SK-N-SH (cell line): ENCODE measurements at regions not wholly inside any gene's neighbourhood (a gene's known extent, or its start where the extent isn't known, plus 50 kb on each side); places are given as distances from the start of the nearest gene placed in this dataset.

Experiments
- CTCF ChIA-PET: fragments of 300-600, 350-600 bp; formaldehyde crosslinking; extraction: SDS; loops from one replicate; lab custom pipeline; 2021; lab: Yijun Ruan, JAX
- POLR2A ChIA-PET: fragments of 350-600 bp; sonication (Branson Sonifier 250); formaldehyde crosslinking; extraction: SDS; loops from one replicate; lab custom pipeline; 2020; ENCODE audit warnings: antibody characterized with exemption, inconsistent platforms; lab: Yijun Ruan, JAX
- DNase-seq: peaks from one replicate; pipeline ENCODE4 v3.0.0; 2012
- H2AFZ ChIP-seq: fragments of 200-600 bp; sonication (generic); 2 replicates; pipeline ENCODE4 v1.8.1; 2016; ENCODE audit warnings: antibody characterized with exemption, mild to moderate bottlenecking, low read depth
- H3F3A ChIP-seq: fragments of 200-600 bp; sonication (generic); replicated peaks from 2 replicates; pipeline ENCODE3; 2016; ENCODE audit warnings: antibody characterized with exemption, mild to moderate bottlenecking; ENCODE audit not compliant: insufficient read depth
- H3K27ac ChIP-seq, 2 experiments: fragments of 200-500 bp in 1 of 2; fragments of 200-600 bp in 1 of 2; sonication (Bioruptor generic) in 1 of 2; sonication (generic), shearing (Covaris generic) in 1 of 2; 2 replicates each; pipeline versions ENCODE4 v1.5.1 to v1.6.1; 2014 to 2016; ENCODE audit warnings: low read depth in 2 of 2, inconsistent platforms in 1 of 2, low read length in 1 of 2, mild to moderate bottlenecking in 1 of 2, mixed read lengths in 1 of 2
- H3K27me3 ChIP-seq: fragments of 200-600 bp; sonication (generic), shearing (Covaris generic); 2 replicates; pipeline ENCODE4 v1.6.1; 2016; ENCODE audit warnings: mixed run types; ENCODE audit not compliant: insufficient read depth
- H3K36me3 ChIP-seq, 2 experiments: fragments of 200-500 bp in 1 of 2; fragments of 200-600 bp in 1 of 2; sonication (Bioruptor generic) in 1 of 2; sonication (generic) in 1 of 2; replicated peaks in 1 of 2; 2 replicates each; pipeline versions ENCODE3 to v1.5.1; 2014 to 2016; ENCODE audit warnings: low read length in 1 of 2, mild to moderate bottlenecking in 1 of 2; ENCODE audit not compliant: insufficient read depth in 2 of 2, control insufficient read depth in 1 of 2
- H3K4me1 ChIP-seq, 2 experiments: fragments of 200-500 bp in 1 of 2; fragments of 200-600 bp in 1 of 2; sonication (Bioruptor generic) in 1 of 2; sonication (generic), shearing (Covaris generic) in 1 of 2; 2 replicates each; pipeline versions ENCODE4 v1.5.1 to v1.6.1; 2014 to 2016; ENCODE audit warnings: low read depth in 1 of 2, low read length in 1 of 2, mixed run types in 1 of 2; ENCODE audit not compliant: insufficient read depth in 2 of 2, control insufficient read depth in 1 of 2
- H3K4me2 ChIP-seq: fragments of 200-600 bp; sonication (generic), shearing (Covaris generic); 2 replicates; pipeline ENCODE4 v1.6.1; 2017; ENCODE audit warnings: mixed run types
- H3K4me3 ChIP-seq, 2 experiments: fragments of 200-500 bp in 1 of 2; fragments of 200-600 bp in 1 of 2; sonication (Bioruptor generic) in 1 of 2; sonication (generic), shearing (Covaris generic) in 1 of 2; 2 replicates each; pipeline versions ENCODE4 v1.5.1 to v1.8.1; 2014 to 2016; ENCODE audit warnings: low read depth in 2 of 2, inconsistent platforms in 1 of 2, low read length in 1 of 2, mild to moderate bottlenecking in 1 of 2, mixed read lengths in 1 of 2, moderate library complexity in 1 of 2
- H3K79me2 ChIP-seq: fragments of 200-600 bp; sonication (generic); 2 replicates; pipeline ENCODE4 v1.8.1; 2017; ENCODE audit warnings: mild to moderate bottlenecking; ENCODE audit not compliant: insufficient read depth
- H3K9ac ChIP-seq: fragments of 200-600 bp; sonication (generic); 2 replicates; pipeline ENCODE4 v1.6.1; 2017; ENCODE audit warnings: mixed run types
- H3K9me2 ChIP-seq: fragments of 200-600 bp; sonication (generic); 2 replicates; pipeline ENCODE4 v1.6.1; 2017; ENCODE audit warnings: mixed run types
- H3K9me3 ChIP-seq: fragments of 200-600 bp; sonication (generic); 2 replicates; pipeline ENCODE4 v1.6.1; 2017; ENCODE audit warnings: mixed run types, mild to moderate bottlenecking, moderate library complexity
- H4K20me1 ChIP-seq: fragments of 200-600 bp; sonication (generic); 2 replicates; pipeline ENCODE4 v1.6.1; 2017; ENCODE audit warnings: mild to moderate bottlenecking, mixed run types; ENCODE audit not compliant: insufficient read depth
- ELF1 ChIP-seq: IDR thresholded peaks from 2 replicates; pipeline ENCODE4 v1.4.0; 2012
- EP300 ChIP-seq, 2 experiments: IDR thresholded peaks; 2 replicates each; pipeline versions ENCODE4 v1.4.0 to v1.6.1; 2012; ENCODE audit warnings: borderline replicate concordance in 1 of 2, low read depth in 1 of 2, low read length in 1 of 2
- EZH2phosphoT487 ChIP-seq: fragments of 200-600 bp; sonication (generic); IDR thresholded peaks from 2 replicates; pipeline ENCODE4 v1.6.1; 2017; ENCODE audit warnings: low read depth, mixed run types, mild to moderate bottlenecking, antibody characterized with exemption, moderate library complexity, borderline replicate concordance
- FOSL2 ChIP-seq: IDR thresholded peaks from 2 replicates; pipeline ENCODE4 v1.4.0; 2012; ENCODE audit warnings: low read depth, mild to moderate bottlenecking, moderate library complexity, borderline replicate concordance
- FOXJ3 ChIP-seq: sonication (generic); formaldehyde crosslinking; IDR thresholded peaks from 2 replicates; pipeline ENCODE4 v1.5.1; 2020; ENCODE audit warnings: mild to moderate bottlenecking, missing genetic modification reagents
- FOXM1 ChIP-seq: IDR thresholded peaks from 2 replicates; pipeline ENCODE4 v1.4.0; 2012; ENCODE audit warnings: low read depth, mild to moderate bottlenecking
- GABPA ChIP-seq: IDR thresholded peaks from 2 replicates; pipeline ENCODE4 v1.4.0; 2012; ENCODE audit warnings: low read depth, mild to moderate bottlenecking
- JUND ChIP-seq: IDR thresholded peaks from 2 replicates; pipeline ENCODE4 v1.4.0; 2012
- MEF2A ChIP-seq: IDR thresholded peaks from 2 replicates; pipeline ENCODE4 v1.4.0; 2012; ENCODE audit warnings: low read depth, borderline replicate concordance
- MXI1 ChIP-seq: IDR thresholded peaks from 2 replicates; pipeline ENCODE4 v1.6.1; 2012; ENCODE audit warnings: mild to moderate bottlenecking, low read depth, low read length, improper control_type of control experiment
- NFIC ChIP-seq: IDR thresholded peaks from 2 replicates; pipeline ENCODE4 v1.4.0; 2012; ENCODE audit warnings: borderline replicate concordance
- NRF1 ChIP-seq: IDR thresholded peaks from 2 replicates; pipeline ENCODE4 v1.6.1; 2012; ENCODE audit warnings: low read depth, mild to moderate bottlenecking, low read length
- PBX3 ChIP-seq: IDR thresholded peaks from 2 replicates; pipeline ENCODE4; 2012
- RAD21 ChIP-seq: IDR thresholded peaks from 2 replicates; pipeline ENCODE4 v1.6.1; 2012; ENCODE audit warnings: mild to moderate bottlenecking, low read length
- RCOR1 ChIP-seq: fragments of 150-350 bp; IDR thresholded peaks from 2 replicates; pipeline ENCODE4 v1.6.1; 2017; ENCODE audit warnings: antibody characterized with exemption, low read length
- RFX5 ChIP-seq: IDR thresholded peaks from 2 replicates; pipeline ENCODE4 v1.6.1; 2012; ENCODE audit warnings: mild to moderate bottlenecking, improper control_type of control experiment, low read length
- SMC3 ChIP-seq: IDR thresholded peaks from 2 replicates; pipeline ENCODE4 v1.6.1; 2012; ENCODE audit warnings: low read depth, low read length, improper control_type of control experiment
- TAF1 ChIP-seq: IDR thresholded peaks from 2 replicates; pipeline ENCODE4 v1.6.1; 2012; ENCODE audit warnings: low read depth, mild to moderate bottlenecking, low read length, moderate library complexity, borderline replicate concordance
- TCF12 ChIP-seq: IDR thresholded peaks from 2 replicates; pipeline ENCODE4 v1.4.0; 2012
- USF1 ChIP-seq: IDR thresholded peaks from 2 replicates; pipeline ENCODE4 v1.4.0; 2012; ENCODE audit warnings: low read depth, borderline replicate concordance
- WGBS: methylation state at CpG from one replicate; pipeline ENCODE4 v1.1.6; 2017; ENCODE audit warnings: low lambda C conversion rate; 5-methylcytosine and 5-hydroxymethylcytosine counted together

GRCh38 chr4:130576218-130576617, 1480.3 kb downstream of the C4orf33 start (continued):
- TF ChIP-seq TAF1 (no peak), EZH2phosphoT487 (no peak), JUND (no peak), RAD21 (peak; percentile 9; the same call in 1 of the 2 replicates), NRF1 (no peak), RFX5 (peak; percentile 64; the same call in 1 of the 2 replicates), USF1 (no peak)

GRCh38 chr4:130591091-130591490, 1495.1 kb downstream of the C4orf33 start:
- TF ChIP-seq TCF12 (no peak), RFX5 (no peak), MXI1 (no peak), MEF2A (no peak), NFIC (no peak)
- TF ChIP-seq, all 33 proteins: peak for 0
- POLR2A ChIA-PET, result no interaction called here
- Histone ChIP-seq H2AFZ (no peak overlapping the region), H3K79me2 (no peaks in the 10 kb centered on the region), H3K4me2 (no peak overlapping the region), H3K9ac (no peak overlapping the region), H3K27ac (no peak overlapping the region), H3K9me3 (no peaks in the 10 kb centered on the region), H3F3A (no peaks in the 10 kb centered on the region), H3K36me3 (no peaks in the 10 kb centered on the region), H4K20me1 (no peaks in the 10 kb centered on the region), H3K4me3 (no peak overlapping the region), H3K9me2 (no peaks in the 10 kb centered on the region), H3K4me1 (no peaks in the 10 kb centered on the region), H3K27me3 (no peaks in the 10 kb centered on the region)
- 12% methylated on average over 2 of the region's 2 CpGs for WGBS
- CTCF ChIA-PET, result interaction anchor here (1.1 kb wide), 1 partner anchor 13 kb away, joined by 4 read pairs; no protein-coding TSS in a partner anchor
- DNase-seq, result no peak

GRCh38 chr4:130600706-130601105, 1504.8 kb downstream of the C4orf33 start:
- Histone ChIP-seq H3K27me3 (no peaks in the 10 kb centered on the region), H3K36me3 (no peaks in the 10 kb centered on the region), H3K9me3 (no peaks in the 10 kb centered on the region)
- TF ChIP-seq FOSL2, result no peak
- no peak for TF ChIP-seq TAF1
- TF ChIP-seq EP300 (IDR thresholded peaks at IDR 0.05; ENCODE audit: borderline replicate concordance in 1 of 2, low read depth in 1 of 2, low read length in 1 of 2), result no peak
- no peak for TF ChIP-seq RCOR1
- TF ChIP-seq MXI1, result no peak
- no peak for TF ChIP-seq FOXM1
- TF ChIP-seq NRF1, result no peak
- no peak for TF ChIP-seq NFIC
- no peak for TF ChIP-seq USF1
- TF ChIP-seq JUND, result no peak
- TF ChIP-seq EZH2phosphoT487, result no peak
- TF ChIP-seq ELF1, result no peak
- TF ChIP-seq PBX3, result no peak
- no peak for TF ChIP-seq FOXJ3 (CRISPR knock-in tag)
- TF ChIP-seq GABPA, result no peak
- TF ChIP-seq SMC3, result no peak
- TF ChIP-seq, all 33 proteins: peak for 0
- no peaks in the 10 kb centered on the region; a peak in 1 of 4 replicates for H3K4me1 ChIP-seq
- POLR2A ChIA-PET, result no interaction called here
- no peak for DNase-seq
- no peak overlapping the region for H2AFZ ChIP-seq
- no peaks in the 10 kb centered on the region for H4K20me1 ChIP-seq
- H3K9me2 ChIP-seq, result no peaks in the 10 kb centered on the region
- WGBS, result 3% methylated on average over 4 of the region's 4 CpGs
- H3K4me3 ChIP-seq, result no peak overlapping the region
- no peak overlapping the region for H3K9ac ChIP-seq
- CTCF ChIA-PET, result interaction anchor here (0.9 kb wide), 1 partner anchor 16 kb away, joined by 3 read pairs; no protein-coding TSS in a partner anchor
- no peaks in the 10 kb centered on the region for H3F3A ChIP-seq
- no peak overlapping the region; a peak in 1 of 4 replicates for H3K27ac ChIP-seq
- no peak overlapping the region for H3K4me2 ChIP-seq
- no peaks in the 10 kb centered on the region for H3K79me2 ChIP-seq
